GM21576 (cell line): ENCODE measurements at regions not wholly inside any gene's neighbourhood (a gene's known extent, or its start where the extent isn't known, plus 50 kb on each side); places are given as distances from the start of the nearest gene placed in this dataset.
"Not testable (repeated sequence)": the region's sequence is repeated elsewhere in the genome, so short reads cannot be mapped to it uniquely, and the experiment has no call there.

Experiments
- ATAC-seq: cut with Tn5 transposase; IDR thresholded peaks from one replicate; pipeline ENCODE4 v1.9.1; 2021; ENCODE audit warnings: mild to moderate bottlenecking, moderate library complexity; ENCODE audit not compliant: unreplicated experiment

DNA sequence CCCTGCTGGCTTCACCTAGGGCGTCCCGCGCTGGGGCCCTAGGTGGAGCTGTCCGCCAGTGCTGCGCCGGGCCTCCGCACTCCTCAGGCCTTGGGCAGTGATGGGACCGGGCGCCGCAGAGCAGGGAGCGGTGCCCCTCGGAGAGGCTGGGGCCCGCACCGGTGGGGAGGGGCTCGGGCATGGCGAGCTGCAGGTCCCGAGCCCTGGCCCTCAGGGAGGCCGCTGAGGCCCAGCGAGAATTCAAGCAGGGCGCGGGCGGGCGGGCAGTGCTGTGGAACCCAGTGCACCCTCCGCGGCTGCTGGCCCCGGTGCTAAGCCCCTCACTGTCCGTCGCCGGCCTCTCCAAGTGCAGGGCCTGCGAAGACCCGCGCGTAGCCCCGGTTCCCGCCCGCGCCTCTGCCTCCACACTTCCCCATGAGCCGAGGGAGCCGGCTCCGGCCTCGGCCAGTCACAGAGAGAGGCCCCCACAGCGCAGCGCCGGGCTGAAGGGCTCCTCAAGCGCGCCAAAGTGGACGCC, 565.1 kb upstream of the NDST4 start:
- no peak for ATAC-seq

GRCh38 chr4:115675719-115676118, 562.3 kb upstream of the NDST4 start:
- no peak for ATAC-seq

DNA sequence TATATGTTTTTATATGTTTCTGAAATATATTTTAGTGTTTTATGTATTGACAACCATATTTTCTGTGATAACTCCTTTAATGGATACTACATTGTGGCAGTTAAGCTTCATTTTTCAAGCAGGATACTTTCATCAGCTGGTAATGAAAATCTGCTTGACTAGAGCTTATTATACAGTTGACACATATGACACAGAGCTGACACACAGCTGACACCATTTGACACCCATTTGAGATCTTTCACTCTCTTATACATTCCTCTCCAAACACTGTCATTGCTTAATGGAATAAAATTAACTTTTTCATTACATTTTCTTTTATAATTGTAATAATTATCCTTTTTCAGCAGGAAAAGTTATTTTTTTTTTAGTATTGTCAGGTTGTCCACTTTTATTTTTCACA, 561.1 kb upstream of the NDST4 start:
- ATAC-seq = no peak

DNA sequence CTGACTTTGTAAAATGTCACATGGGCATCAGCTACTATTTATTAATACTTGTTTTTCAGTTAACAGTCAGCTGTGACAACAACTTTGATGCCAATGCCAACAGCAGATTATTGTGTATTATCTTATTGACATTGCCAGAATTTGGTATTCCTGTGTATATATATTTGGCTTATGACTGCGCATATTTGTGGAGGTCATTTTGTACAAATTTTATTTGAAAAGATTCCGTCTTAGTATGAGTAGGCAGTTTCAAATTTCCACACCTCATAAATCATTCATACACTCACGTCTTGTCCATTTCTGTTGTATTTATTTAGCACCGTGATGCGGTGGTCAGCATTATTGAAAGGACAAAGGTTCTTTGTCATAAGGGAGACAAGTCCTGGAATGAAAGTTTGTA, 558.2 kb upstream of the NDST4 start:
- ATAC-seq = no peak

DNA sequence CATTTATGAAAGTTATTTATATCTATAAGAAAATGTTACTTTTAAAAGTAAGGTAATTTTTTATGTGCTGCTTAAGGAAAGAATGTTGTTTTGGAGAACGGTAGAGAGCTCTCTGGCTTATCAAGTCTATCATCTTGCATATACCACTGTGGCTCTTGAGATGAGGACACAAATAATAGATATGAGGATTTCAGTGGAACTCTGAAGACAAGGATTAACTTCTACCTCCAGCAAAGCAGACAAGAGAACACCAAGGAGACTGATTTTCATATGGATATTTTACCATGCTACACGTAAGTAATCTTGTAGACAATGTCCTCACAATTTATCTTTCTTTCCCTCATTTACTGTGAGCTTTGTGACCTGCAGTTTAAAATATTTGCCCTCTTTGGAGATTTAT, 557.5 kb upstream of the NDST4 start:
- no peak for ATAC-seq

DNA sequence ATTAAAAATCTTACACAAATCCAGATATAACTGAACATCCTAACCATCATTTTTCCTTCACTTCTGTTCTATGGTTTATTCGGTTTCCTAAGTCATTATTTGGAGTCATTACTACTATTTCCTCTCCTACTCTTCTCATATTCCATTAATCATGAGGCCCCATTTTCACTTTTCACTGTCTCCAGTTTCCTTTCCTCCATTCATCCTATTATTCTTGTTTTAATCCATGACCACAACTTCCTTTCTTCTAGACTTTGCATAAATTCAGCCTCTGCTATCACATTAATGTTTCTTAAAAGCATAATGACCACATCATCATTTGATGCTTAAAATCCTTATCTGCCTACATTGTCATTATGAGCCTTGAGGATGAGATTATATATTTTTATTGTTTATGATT, 555.0 kb upstream of the NDST4 start:
- ATAC-seq = no peak

DNA sequence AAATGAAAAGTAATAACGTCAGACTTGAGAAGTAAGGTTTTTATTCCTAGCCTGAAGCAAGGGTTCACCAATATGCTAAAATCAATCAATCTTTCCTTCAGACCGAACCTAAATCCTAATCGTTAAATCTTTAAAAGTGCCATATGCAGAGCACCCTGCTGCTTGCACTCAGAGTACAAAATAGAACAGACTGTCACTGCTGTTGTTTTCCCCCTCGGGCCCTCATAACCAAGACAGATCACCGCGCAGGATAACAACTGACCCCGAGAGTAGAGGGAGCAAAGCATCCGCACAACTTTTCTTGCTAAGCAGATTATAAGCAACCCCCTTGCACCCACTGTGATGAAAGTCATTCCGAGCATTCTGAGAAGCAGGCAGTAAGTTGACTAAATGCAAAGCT, 550.9 kb upstream of the NDST4 start:
- no peak for ATAC-seq

DNA sequence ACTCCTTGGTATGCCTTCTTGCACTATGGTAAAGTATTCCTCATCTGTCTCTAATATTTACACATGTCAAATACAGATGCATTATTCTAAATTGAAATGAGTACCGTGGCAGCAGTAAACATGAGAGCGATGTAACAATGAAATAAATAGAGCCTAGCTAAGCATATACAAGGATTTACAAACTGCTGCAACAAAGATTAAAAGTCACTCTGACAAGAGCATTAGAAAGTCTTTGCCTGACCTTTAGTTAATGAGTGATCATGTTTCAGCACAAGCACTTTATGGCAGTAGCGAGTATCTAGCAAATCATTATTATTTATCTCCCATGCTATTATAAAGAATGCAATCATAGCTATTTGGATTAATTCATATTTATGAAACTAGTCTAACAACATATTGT, 547.0 kb upstream of the NDST4 start:
- no peak for ATAC-seq

GRCh38 chr4:115657991-115658650, 544.7 kb upstream of the NDST4 start:
- no peak for ATAC-seq

- ATAC-seq = no peak
Observed at GRCh38 chr4:115655626-115656025, 542.2 kb upstream of the NDST4 start.

DNA sequence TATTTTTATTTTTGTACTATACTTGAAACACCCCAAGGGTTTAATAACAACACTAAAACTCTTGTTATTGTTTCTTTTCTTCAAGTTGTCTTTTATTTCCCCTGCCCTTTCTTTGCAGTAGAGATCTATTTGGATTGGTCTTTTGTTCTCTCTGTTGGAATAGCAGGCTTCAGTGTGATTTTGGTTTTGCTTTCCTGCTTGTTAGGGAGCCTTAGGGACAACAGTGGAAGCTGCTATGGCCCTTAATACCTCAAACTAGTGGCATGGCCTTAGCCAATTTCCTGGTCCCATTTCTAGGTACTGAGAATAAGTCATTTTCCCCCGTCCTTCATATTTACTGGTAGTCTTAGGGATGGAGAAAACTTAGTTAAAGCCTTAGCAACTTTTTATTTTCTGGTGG, 535.4 kb upstream of the NDST4 start:
- no peak for ATAC-seq

DNA sequence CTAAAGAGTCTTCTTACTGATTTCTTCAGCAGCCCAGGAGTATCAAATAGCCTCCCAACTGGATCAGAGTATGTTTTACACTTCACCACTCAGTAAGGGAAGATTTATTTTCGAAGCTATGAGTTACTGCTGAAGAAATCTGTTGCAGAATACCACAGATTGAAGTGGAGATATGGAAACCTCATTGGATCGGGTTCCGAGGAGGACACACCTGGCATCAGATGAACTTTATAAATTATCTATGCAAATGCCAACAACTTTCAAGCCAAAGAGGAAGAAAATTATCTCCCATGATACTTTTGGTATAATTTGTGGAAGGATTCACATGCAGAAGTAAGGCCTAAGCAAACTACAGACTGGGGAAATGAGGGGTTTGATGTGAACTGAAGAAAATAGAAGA, 515.9 kb upstream of the NDST4 start:
- ATAC-seq = no peak

- ATAC-seq = no peak
Observed at GRCh38 chr4:115609631-115610030, 496.2 kb upstream of the NDST4 start.

DNA sequence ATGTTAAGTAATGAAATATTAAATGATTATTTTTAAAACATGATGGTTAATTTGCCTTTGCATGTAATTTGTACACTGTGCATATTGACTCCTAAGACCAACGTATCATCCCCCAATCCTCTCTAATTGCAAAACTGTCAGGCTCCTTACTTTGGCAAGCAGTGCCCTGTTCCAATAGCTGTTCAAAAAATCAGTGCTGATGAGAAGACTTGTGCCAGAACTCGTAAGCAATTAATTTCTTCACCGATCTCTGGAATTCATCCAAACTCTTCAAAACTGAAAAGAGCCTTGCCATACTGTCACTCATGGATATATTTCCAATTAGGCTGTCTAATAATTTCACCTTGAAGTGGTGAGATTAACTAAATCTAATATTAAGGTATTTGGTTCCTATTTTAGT, 493.9 kb upstream of the NDST4 start:
- ATAC-seq = no peak

DNA sequence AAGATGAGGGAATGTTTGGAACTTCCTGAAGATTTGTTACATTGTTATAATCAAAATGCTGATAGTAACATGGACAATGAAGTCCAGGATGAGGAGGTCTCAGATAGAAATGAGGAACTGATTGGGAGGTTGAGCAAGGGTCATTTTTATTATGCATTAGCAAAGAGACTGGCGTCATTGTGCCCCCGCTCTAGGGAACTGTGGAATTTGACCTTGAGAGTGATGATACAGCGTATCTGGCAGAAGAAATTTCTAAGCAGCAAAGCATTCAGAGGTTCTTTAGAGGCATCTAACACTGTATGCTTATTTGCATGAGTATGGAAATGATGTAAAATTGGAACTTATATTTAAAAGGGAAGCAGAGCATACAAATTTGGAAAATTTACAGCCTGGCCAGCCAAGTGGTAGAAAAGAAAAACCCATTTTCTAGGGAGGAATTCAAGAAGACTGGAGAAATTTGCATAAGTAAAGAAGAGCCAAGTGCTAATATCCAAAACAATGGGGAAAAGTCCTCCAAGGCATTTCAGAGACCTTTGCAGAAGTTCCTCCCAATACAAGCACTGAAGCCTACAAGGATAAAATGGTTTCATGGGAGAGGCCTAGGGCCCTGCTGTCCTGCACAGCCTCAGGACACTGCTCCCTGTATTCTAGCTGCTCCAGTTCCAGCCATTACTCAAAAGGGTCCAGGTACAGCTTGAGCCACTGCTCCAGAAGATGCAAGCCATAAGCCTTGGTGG, 483.0 kb upstream of the NDST4 start:
- no peak for ATAC-seq

- no peak for ATAC-seq
Observed at GRCh38 chr4:115580901-115581300, 467.5 kb upstream of the NDST4 start.

DNA sequence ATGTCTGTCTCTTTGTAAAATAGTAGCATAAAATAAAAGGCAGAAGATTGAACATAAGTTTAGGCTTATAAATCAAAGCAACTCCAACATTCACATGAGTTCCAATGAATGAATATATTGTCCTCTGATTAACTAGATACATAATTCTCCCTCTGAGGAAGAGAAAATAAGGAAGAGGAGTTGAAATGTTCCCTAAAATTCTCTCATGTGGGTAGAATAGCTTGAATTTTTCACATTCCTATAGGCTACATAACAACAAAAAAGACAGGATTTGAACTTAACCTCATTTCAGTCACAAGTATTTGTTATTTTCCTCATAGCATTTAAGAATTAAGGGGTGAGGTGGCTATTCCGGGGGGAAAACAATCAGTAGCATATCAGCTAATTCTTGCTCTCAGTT, 462.4 kb upstream of the NDST4 start:
- ATAC-seq = no peak

- no peak for ATAC-seq
Observed at GRCh38 chr4:115562506-115562905, 449.1 kb upstream of the NDST4 start.

DNA sequence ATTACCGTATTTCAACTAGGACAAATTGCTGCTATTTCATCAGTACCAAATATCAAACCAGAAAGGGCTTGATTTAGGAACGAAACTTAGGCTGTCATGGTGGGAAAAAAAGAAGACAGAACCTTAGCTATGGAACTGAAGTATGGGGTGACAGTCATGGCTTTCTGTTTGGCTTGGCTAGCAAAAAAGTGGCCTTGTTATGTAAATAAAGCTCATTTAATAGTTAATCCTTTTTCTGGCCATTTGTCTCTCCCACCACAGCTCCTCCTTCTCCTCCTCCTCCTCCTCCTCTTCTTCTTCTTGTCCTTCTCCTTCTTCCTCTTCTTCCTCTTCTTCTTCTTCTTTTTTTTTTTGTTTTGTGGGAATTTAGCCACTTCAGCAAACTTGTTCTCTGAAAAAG, 434.7 kb upstream of the NDST4 start:
- ATAC-seq = no peak

- no peak for ATAC-seq
Observed at GRCh38 chr4:115537387-115537786, 424.0 kb upstream of the NDST4 start.

GRCh38 chr4:115529126-115529525, 415.7 kb upstream of the NDST4 start:
- ATAC-seq = no peak

- not testable (repeated sequence) for ATAC-seq
Observed at GRCh38 chr4:115519476-115519875, 406.1 kb upstream of the NDST4 start.

- ATAC-seq = peak; percentile 97
Observed at GRCh38 chr4:115515772-115516171, 402.4 kb upstream of the NDST4 start.
